HCT116 (cell line): ENCODE measurements at regions not wholly inside any gene's neighbourhood (a gene's known extent, or its start where the extent isn't known, plus 50 kb on each side); places are given as distances from the start of the nearest gene placed in this dataset.

Experiments
- REST ChIP-seq: IDR thresholded peaks from 2 replicates; pipeline ENCODE4 v1.6.1; 2012; ENCODE audit warnings: low read depth

DNA sequence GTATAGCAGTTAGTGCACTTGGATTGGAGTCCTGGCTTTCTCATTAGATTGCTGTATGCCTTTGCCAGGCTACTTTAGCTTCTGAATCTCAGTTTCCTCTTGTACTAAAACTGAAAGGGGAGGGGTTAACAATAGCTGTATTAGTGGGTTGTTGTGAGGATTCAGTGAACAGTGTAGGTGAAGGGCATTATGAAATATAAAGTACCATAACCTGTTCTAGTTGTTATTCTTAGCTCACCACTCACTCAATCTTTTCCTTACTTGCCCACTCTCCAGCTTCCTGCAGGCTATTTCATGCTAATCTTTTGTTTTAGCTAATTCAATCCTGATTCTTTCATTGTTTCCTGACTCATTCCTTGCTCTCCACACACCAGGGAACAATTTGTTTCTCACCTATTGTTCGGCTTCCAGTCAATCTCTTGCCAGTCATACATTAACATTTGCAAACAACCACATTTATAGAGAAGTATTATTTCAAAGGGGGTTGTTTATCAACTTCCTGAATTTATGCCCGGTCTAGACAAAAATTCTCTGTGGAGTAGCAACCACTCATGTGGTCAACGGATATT is 50.6 kb upstream of the EDA start (continued):
- no peak for TF ChIP-seq REST
